ENCODE measurements at regions not wholly inside any gene's neighbourhood (a gene's known extent, or its start where the extent isn't known, plus 50 kb on each side); places are given as distances from the start of the nearest gene placed in this dataset.
"Not testable (repeated sequence)": the region's sequence is repeated elsewhere in the genome, so short reads cannot be mapped to it uniquely, and the experiment has no call there.

DNA sequence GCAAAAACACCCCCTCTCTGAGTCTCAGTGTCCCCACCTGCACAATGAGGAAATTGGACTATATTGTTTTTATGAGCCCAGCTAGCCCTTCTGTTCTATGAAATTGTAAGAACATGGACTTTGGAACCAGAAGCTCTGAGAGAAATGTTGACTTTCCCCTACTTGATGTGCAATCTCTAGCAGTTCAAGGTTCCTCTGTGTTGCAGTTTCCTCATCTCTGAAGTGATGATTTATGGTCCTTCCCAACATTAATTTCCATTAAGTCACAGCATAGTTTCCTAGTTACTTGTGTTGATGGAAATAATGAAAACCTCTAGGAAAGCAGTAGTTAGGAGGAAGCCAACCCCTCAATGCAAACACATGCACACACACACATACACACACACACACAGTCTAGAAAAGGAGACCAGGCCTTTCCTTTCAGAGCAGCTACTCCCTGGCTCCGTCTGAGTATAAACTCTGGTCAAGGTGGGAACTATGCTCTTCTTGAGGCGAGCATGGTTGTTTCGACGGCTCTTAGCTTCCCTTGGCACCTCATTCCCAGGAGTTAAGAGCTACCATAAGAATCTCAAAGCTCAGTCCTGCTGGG lies 518.4 kb downstream of the SOX6 start:
- Histone ChIP-seq H3K4me3 (ENCODE audit: low read depth, low read length) (no peak overlapping the region), H3K27me3 (ENCODE audit: control insufficient read depth, insufficient read depth, low read length) (no peaks in the 10 kb centered on the region), H3K9me3 (ENCODE audit: control insufficient read depth, insufficient read depth, low read depth, low read length) (no peaks in the 10 kb centered on the region), H3K27ac (ENCODE audit: low read depth, low read length) (no peak overlapping the region), H3K9ac (ENCODE audit: low read length) (no peak overlapping the region), H3K36me3 (ENCODE audit: control insufficient read depth, insufficient read depth, low read length) (no peaks in the 10 kb centered on the region), H3K4me1 (ENCODE audit: control insufficient read depth, insufficient read depth, low read length) (peaks cover 3% of the 10 kb centered on the region; the same call in 1 of the 2 replicates)

DNA sequence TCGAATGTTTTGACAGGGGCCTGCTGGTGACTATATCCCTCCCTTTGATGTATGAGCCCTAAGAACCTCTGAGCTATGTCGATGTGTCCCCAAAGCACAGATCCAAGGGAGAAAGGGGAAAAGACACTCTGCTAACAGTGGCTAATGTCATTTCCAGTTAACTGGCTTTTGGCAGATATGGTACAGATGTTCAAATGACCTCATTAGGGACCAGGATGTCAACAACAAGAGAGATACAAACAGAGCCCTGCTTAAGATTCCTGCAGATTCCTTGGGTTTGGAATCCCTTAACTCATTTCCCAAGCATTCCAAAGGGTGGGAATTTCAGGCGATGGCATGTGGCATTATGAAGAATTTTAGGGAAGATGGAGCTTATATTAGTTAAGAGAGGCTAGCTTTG lies 517.3 kb downstream of the SOX6 start:
- Histone ChIP-seq H3K9ac (ENCODE audit: low read length) (no peak overlapping the region), H3K4me3 (ENCODE audit: low read depth, low read length) (no peak overlapping the region), H3K4me1 (ENCODE audit: control insufficient read depth, insufficient read depth, low read length) (peaks cover 13% of the 10 kb centered on the region), H3K27me3 (ENCODE audit: control insufficient read depth, insufficient read depth, low read length) (no peaks in the 10 kb centered on the region), H3K9me3 (ENCODE audit: control insufficient read depth, insufficient read depth, low read depth, low read length) (no peaks in the 10 kb centered on the region), H3K36me3 (ENCODE audit: control insufficient read depth, insufficient read depth, low read length) (no peaks in the 10 kb centered on the region), H3K27ac (ENCODE audit: low read depth, low read length) (no peak overlapping the region)

DNA sequence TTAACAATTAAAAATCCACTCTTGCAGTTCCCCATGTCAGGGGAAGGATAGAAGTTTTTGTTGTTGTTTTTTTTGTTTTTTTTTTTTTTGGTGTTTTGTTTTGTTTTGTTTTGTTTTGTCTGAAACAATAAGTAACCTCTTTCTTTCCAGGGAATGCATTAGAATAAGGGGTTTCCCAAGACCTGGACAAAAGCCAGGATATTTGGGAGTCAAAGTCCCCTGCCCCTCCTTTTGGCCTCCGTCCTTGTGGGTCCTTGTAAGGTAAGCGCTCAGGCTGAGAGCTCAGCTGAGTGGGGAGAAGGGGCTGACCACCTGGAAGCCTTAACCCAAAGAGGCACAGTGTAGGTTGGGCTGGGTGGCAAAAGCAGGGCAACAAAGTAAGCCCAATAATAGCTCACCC lies 515.4 kb downstream of the SOX6 start:
- H3K27ac ChIP-seq (ENCODE audit: low read depth, low read length), result no peak overlapping the region
- no peaks in the 10 kb centered on the region for H3K27me3 ChIP-seq (ENCODE audit: control insufficient read depth, insufficient read depth, low read length)
- no peak overlapping the region for H3K4me3 ChIP-seq (ENCODE audit: low read depth, low read length)
- H3K4me1 ChIP-seq (ENCODE audit: control insufficient read depth, insufficient read depth, low read length), result peaks cover 26% of the 10 kb centered on the region
- H3K36me3 ChIP-seq (ENCODE audit: control insufficient read depth, insufficient read depth, low read length), result no peaks in the 10 kb centered on the region
- H3K9me3 ChIP-seq (ENCODE audit: control insufficient read depth, insufficient read depth, low read depth, low read length), result no peaks in the 10 kb centered on the region
- no peak overlapping the region for H3K9ac ChIP-seq (ENCODE audit: low read length)

DNA sequence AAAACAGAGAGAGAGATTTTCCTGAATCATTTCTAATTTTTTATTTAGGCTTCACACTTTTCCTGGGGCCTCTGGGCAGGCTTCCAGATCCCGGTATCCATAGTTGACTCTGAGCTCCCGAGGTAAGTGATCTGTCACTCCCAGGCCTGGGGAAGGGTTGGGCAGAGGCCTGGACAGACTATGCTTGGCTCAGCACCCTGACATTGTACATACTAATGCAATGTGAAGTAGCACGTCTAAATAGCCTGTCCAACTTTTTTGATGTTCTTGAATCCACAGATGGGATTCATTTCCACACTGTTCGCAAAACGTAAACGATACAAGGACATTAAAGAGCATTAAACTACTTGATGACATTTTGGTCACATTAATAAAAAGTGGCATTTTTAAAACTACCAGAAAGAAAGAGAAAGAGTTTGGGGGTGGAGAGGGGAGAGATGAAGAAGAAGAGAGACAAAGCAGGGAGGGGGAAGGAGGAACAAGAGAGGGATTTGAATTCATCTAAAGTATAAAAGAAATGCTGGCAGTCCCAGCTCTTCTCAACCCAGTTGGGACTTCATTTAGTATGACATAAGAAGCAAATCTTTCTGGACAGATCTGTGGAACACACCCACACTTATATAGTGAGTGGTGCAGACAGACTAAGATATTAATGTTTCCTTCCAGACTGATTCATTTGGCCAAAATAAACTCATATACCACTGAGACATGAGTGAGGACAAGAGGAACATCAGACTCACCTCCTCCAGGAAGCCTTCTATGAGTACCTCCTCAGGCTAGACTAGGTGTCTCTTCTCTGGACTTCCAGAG lies 514.2 kb downstream of the SOX6 start:
- no peak overlapping the region for H3K9ac ChIP-seq (ENCODE audit: low read length)
- no peak overlapping the region for H3K27ac ChIP-seq (ENCODE audit: low read depth, low read length)
- no peaks in the 10 kb centered on the region for H3K9me3 ChIP-seq (ENCODE audit: control insufficient read depth, insufficient read depth, low read depth, low read length)
- H3K27me3 ChIP-seq (ENCODE audit: control insufficient read depth, insufficient read depth, low read length), result no peaks in the 10 kb centered on the region
- peaks cover 26% of the 10 kb centered on the region for H3K4me1 ChIP-seq (ENCODE audit: control insufficient read depth, insufficient read depth, low read length)
- no peaks in the 10 kb centered on the region for H3K36me3 ChIP-seq (ENCODE audit: control insufficient read depth, insufficient read depth, low read length)
- H3K4me3 ChIP-seq (ENCODE audit: low read depth, low read length), result no peak overlapping the region

DNA sequence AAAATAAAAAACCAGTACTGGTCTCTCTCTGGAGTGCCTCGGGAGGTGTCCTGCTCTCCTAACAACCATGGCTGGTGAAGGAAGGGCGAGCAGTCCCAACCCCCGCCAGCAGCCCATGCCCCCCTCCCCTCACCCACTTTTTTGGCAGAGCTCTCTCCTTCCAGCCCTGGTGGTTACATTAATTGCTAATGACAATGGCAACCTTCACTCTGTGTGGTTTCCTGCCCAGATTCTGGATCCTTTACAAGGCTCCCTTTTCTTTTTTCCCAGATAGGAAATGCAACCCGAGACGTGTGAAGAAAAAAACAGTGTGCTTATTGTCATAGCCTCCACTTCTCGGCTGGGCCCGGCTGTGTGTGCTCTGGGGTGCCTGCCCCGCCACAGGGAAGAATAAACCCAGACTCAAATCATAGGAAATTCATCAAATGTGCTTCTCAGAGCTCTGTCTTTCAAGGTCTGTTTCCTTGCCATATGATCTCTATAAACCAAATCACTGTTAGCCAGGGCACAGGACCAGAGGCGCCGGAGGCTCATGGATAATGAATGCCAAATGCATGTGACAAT lies 513.0 kb downstream of the SOX6 start:
- Histone ChIP-seq H3K4me1 (ENCODE audit: control insufficient read depth, insufficient read depth, low read length) (peaks cover 26% of the 10 kb centered on the region), H3K4me3 (ENCODE audit: low read depth, low read length) (no peak overlapping the region), H3K27me3 (ENCODE audit: control insufficient read depth, insufficient read depth, low read length) (no peaks in the 10 kb centered on the region), H3K9ac (ENCODE audit: low read length) (no peak overlapping the region), H3K36me3 (ENCODE audit: control insufficient read depth, insufficient read depth, low read length) (no peaks in the 10 kb centered on the region), H3K9me3 (ENCODE audit: control insufficient read depth, insufficient read depth, low read depth, low read length) (no peaks in the 10 kb centered on the region), H3K27ac (ENCODE audit: low read depth, low read length) (no peak overlapping the region)

DNA sequence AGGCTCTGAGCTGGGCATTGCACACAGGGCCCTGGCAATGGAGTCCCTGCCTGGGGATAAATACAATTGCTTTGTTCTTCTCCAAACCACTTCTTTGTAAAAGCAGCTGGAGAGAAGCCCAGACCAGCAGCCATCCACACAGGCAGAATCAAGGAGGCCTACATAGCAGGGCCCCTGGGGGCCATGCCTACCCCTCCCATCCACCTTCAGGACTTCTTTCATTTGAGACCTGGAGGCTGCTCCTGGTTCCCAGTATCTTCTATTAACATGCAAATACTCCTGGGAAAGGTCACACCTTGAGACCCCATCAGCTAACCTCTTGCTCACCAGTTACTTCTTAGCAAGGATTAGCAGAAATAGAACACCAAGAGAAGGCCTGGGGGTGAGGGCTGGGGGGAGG lies 511.1 kb downstream of the SOX6 start:
- H3K27me3 ChIP-seq (ENCODE audit: control insufficient read depth, insufficient read depth, low read length), result no peaks in the 10 kb centered on the region
- H3K4me3 ChIP-seq (ENCODE audit: low read depth, low read length), result no peak overlapping the region
- H3K27ac ChIP-seq (ENCODE audit: low read depth, low read length), result no peak overlapping the region
- no peaks in the 10 kb centered on the region for H3K36me3 ChIP-seq (ENCODE audit: control insufficient read depth, insufficient read depth, low read length)
- peaks cover 26% of the 10 kb centered on the region for H3K4me1 ChIP-seq (ENCODE audit: control insufficient read depth, insufficient read depth, low read length)
- no peaks in the 10 kb centered on the region for H3K9me3 ChIP-seq (ENCODE audit: control insufficient read depth, insufficient read depth, low read depth, low read length)
- no peak overlapping the region for H3K9ac ChIP-seq (ENCODE audit: low read length)

DNA sequence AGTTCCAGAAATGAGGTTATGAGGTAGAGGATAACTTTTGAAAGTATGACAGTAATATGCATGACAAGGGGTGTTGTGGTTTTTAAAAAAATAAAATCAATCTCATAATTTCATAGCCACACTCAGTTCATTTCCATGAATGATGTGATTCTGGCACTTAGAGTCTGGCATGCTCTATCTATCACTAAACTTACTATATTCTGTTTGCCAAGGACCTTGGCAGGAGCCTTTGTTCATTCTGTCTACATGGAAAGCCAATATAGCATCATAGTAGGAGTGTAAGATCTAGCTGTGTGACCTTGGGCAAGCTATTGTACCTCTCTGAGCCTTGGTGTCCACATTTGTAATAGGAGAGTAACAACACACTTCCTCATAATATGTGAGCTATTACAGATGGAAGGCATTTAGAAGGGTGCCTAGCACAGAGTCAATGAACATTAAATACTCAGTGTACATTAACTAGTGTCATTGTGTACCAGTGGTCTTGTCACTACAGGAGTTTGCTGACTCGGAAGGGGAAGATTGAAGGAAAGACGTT lies 507.6 kb downstream of the SOX6 start:
- no peaks in the 10 kb centered on the region for H3K27me3 ChIP-seq (ENCODE audit: control insufficient read depth, insufficient read depth, low read length)
- H3K4me3 ChIP-seq (ENCODE audit: low read depth, low read length), result no peak overlapping the region
- no peaks in the 10 kb centered on the region for H3K36me3 ChIP-seq (ENCODE audit: control insufficient read depth, insufficient read depth, low read length)
- H3K4me1 ChIP-seq (ENCODE audit: control insufficient read depth, insufficient read depth, low read length), result peaks cover 17% of the 10 kb centered on the region
- H3K27ac ChIP-seq (ENCODE audit: low read depth, low read length), result no peak overlapping the region
- H3K9ac ChIP-seq (ENCODE audit: low read length), result no peak overlapping the region
- no peaks in the 10 kb centered on the region for H3K9me3 ChIP-seq (ENCODE audit: control insufficient read depth, insufficient read depth, low read depth, low read length)

DNA sequence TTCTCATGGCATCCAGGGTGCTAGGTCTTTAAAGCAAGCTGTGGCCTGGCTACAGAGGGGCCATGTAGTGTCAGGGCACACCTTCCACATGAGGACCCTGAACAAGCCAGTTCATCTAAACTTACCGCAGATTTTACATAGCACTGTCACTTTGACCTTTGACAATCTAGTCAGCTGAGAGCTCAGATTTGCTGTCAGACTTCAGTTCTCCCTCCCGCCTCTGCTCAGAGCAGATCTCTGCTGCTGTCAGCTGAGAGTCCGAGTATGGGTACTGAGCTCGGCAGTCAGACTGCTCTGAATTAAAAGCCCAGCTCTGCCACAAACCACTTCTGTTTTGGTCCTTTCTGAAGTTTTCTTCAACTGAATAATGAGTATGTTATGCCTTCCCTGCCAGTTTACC lies 507.1 kb downstream of the SOX6 start:
- no peak overlapping the region for H3K9ac ChIP-seq (ENCODE audit: low read length)
- H3K9me3 ChIP-seq (ENCODE audit: control insufficient read depth, insufficient read depth, low read depth, low read length), result no peaks in the 10 kb centered on the region
- H3K4me1 ChIP-seq (ENCODE audit: control insufficient read depth, insufficient read depth, low read length), result peaks cover 12% of the 10 kb centered on the region
- H3K27ac ChIP-seq (ENCODE audit: low read depth, low read length), result no peak overlapping the region
- peaks cover 3% of the 10 kb centered on the region; the same call in 1 of the 2 replicates for H3K27me3 ChIP-seq (ENCODE audit: control insufficient read depth, insufficient read depth, low read length)
- H3K4me3 ChIP-seq (ENCODE audit: low read depth, low read length), result no peak overlapping the region
- no peaks in the 10 kb centered on the region for H3K36me3 ChIP-seq (ENCODE audit: control insufficient read depth, insufficient read depth, low read length)

DNA sequence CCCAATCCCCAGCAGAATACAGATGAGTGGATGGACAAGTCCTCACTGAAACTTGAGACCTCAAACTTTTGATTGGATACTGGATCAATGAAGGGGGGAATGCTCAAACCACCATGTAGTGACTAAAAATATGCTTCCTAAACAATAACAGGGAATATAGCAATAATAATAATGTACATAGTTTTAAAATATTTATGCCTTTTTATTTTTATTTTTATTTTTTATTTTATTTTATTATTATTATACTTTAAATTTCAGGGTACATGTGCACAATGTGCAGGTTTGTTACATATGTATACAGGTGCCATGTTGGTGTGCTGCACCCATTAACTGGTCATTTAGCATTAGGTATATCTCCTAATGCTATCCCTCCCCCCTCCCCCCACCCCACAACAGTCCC lies 506.0 kb downstream of the SOX6 start:
- not testable (repeated sequence) for H3K27ac ChIP-seq (ENCODE audit: low read depth, low read length); H3K36me3 ChIP-seq (ENCODE audit: control insufficient read depth, insufficient read depth, low read length); H3K9ac ChIP-seq (ENCODE audit: low read length); H3K9me3 ChIP-seq (ENCODE audit: control insufficient read depth, insufficient read depth, low read depth, low read length); H3K4me3 ChIP-seq (ENCODE audit: low read depth, low read length); H3K27me3 ChIP-seq (ENCODE audit: control insufficient read depth, insufficient read depth, low read length); H3K4me1 ChIP-seq (ENCODE audit: control insufficient read depth, insufficient read depth, low read length)

DNA sequence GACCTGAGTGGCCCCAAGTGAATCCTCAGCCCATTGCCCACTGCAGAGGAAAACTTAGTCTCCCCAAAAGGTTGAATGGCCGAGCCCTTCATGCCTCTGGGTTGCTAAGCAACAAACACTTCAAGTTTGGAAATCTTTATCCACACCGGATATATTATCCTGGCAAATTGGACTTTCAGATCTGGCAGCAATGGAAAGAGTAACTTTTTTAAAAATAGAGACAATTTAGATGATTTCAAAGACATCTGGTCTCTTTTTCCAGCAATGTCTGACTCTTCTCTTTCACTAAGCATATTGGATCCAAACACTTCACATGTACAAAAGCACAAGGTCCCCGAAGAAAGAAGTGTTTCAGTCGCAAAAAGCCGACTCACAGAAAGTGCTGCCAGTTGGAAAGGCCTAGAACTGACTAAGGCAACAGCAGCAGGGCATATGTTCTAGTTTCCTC lies 505.3 kb downstream of the SOX6 start:
- Histone ChIP-seq H3K27me3 (ENCODE audit: control insufficient read depth, insufficient read depth, low read length) (peaks cover 4% of the 10 kb centered on the region; the same call in 1 of the 2 replicates), H3K9me3 (ENCODE audit: control insufficient read depth, insufficient read depth, low read depth, low read length) (no peaks in the 10 kb centered on the region), H3K27ac (ENCODE audit: low read depth, low read length) (no peak overlapping the region), H3K4me3 (ENCODE audit: low read depth, low read length) (no peak overlapping the region), H3K4me1 (ENCODE audit: control insufficient read depth, insufficient read depth, low read length) (no peaks in the 10 kb centered on the region), H3K9ac (ENCODE audit: low read length) (no peak overlapping the region), H3K36me3 (ENCODE audit: control insufficient read depth, insufficient read depth, low read length) (no peaks in the 10 kb centered on the region)

DNA sequence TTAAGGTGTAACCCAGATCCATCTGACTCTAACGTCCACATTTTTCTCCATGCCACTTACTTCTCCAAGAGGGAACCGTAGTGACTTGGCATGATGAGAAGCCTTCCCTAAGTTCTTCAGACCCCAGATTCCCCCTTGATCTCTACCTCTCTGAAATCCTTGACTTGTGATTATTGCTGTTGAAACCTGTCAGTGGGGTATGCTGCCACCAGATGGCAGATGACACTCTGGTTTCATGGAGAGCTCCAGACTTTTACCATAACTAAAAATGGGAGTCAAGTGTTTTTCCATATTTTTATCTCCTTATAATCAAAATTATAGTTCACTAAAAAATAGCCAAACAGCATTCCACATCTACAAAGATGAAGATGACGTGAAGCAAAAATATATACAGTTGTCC lies 504.2 kb downstream of the SOX6 start:
- no peaks in the 10 kb centered on the region for H3K9me3 ChIP-seq (ENCODE audit: control insufficient read depth, insufficient read depth, low read depth, low read length)
- peaks cover 4% of the 10 kb centered on the region; the same call in 1 of the 2 replicates for H3K27me3 ChIP-seq (ENCODE audit: control insufficient read depth, insufficient read depth, low read length)
- no peaks in the 10 kb centered on the region for H3K4me1 ChIP-seq (ENCODE audit: control insufficient read depth, insufficient read depth, low read length)
- no peak overlapping the region for H3K9ac ChIP-seq (ENCODE audit: low read length)
- no peak overlapping the region for H3K27ac ChIP-seq (ENCODE audit: low read depth, low read length)
- H3K4me3 ChIP-seq (ENCODE audit: low read depth, low read length), result no peak overlapping the region
- H3K36me3 ChIP-seq (ENCODE audit: control insufficient read depth, insufficient read depth, low read length), result no peaks in the 10 kb centered on the region

Measured in HUES6 (cell line).